HepG2 (cell line): ENCODE measurements at regions not wholly inside any gene's neighbourhood (a gene's known extent, or its start where the extent isn't known, plus 50 kb on each side); places are given as distances from the start of the nearest gene placed in this dataset.

Source experiments
- BHLHE40 ChIP-seq: IDR thresholded peaks from 2 replicates; pipeline ENCODE4 v1.6.1; 2011; ENCODE audit warnings: low read length, improper control_type of control experiment
- CBX1 ChIP-seq: IDR thresholded peaks from one replicate; pipeline ENCODE4 v1.6.1; 2016; ENCODE audit warnings: antibody characterized with exemption, low read depth
- CHD2 ChIP-seq: IDR thresholded peaks from 2 replicates; pipeline ENCODE4 v1.6.1; 2011; ENCODE audit warnings: low read depth, low read length, improper control_type of control experiment
- KDM1A ChIP-seq: IDR thresholded peaks from 2 replicates; pipeline ENCODE4 v1.6.1; 2016; ENCODE audit warnings: missing compliant biosample characterization
- KDM6A ChIP-seq: IDR thresholded peaks from 2 replicates; pipeline ENCODE4 v1.6.1; 2016; ENCODE audit warnings: low read depth
- NR2F2 ChIP-seq: IDR thresholded peaks from 2 replicates; pipeline ENCODE4 v1.6.1; 2012; ENCODE audit warnings: low read depth, inconsistent platforms, borderline replicate concordance
- TCF7 ChIP-seq: sonication (generic); IDR thresholded peaks from 2 replicates; pipeline ENCODE4 v1.6.1; 2016; ENCODE audit warnings: antibody characterized with exemption, low read depth
- ZNF362 ChIP-seq: sonication (generic); formaldehyde crosslinking; IDR thresholded peaks from 2 replicates; pipeline ENCODE4 v1.4.0; 2020; ENCODE audit warnings: missing genetic modification reagents, mild to moderate bottlenecking, borderline replicate concordance

GRCh38 chr1:189513091-189513490 is 964.6 kb downstream of the BRINP3 start:
- TF ChIP-seq KDM1A (no peak), CBX1 (no peak), ZNF362 (CRISPR knock-in tag) (no peak), TCF7 (no peak), KDM6A (CRISPR knock-in tag) (no peak), CHD2 (no peak), NR2F2 (no peak), BHLHE40 (no peak)
